Fibroblast of lung (primary cell): ENCODE measurements at regions not wholly inside any gene's neighbourhood (a gene's known extent, or its start where the extent isn't known, plus 50 kb on each side); places are given as distances from the start of the nearest gene placed in this dataset.

ENCODE experiments used
- DNase-seq, 2 donors: peaks; one replicate each; pipeline versions ENCODE4 v3.0.0 to v3.0.0-alpha.2; 2010; ENCODE audit warnings: low read depth in 2 of 2
- H2AFZ ChIP-seq: 2 replicates; pipeline ENCODE4 v1.5.1; 2012; ENCODE audit warnings: low read length, control low read depth, inconsistent platforms
- H3K27ac ChIP-seq: 2 replicates; pipeline ENCODE4 v1.5.1; 2011; ENCODE audit warnings: low read length, control low read depth; ENCODE audit not compliant: insufficient read depth
- H3K27me3 ChIP-seq: 2 replicates; pipeline ENCODE4 v1.5.1; 2011; ENCODE audit warnings: mild to moderate bottlenecking, low read length; ENCODE audit not compliant: control insufficient read depth, insufficient read depth
- H3K36me3 ChIP-seq: 2 replicates; pipeline ENCODE4 v1.5.1; 2011; ENCODE audit warnings: low read length; ENCODE audit not compliant: control insufficient read depth, insufficient read depth
- H3K4me1 ChIP-seq: 2 replicates; pipeline ENCODE4 v1.5.1; 2011; ENCODE audit warnings: low read length; ENCODE audit not compliant: control insufficient read depth, insufficient read depth; ENCODE audit errors: extremely low read depth
- H3K4me2 ChIP-seq: 2 replicates; pipeline ENCODE4 v1.5.1; 2011; ENCODE audit warnings: low read length, control low read depth; ENCODE audit not compliant: insufficient read depth; ENCODE audit errors: extremely low read depth
- H3K4me3 ChIP-seq, 4 experiments: fragments of 200-600 bp in 1 of 4; sonication (generic) in 1 of 4; replicated peaks in 1 of 4; 2 replicates each; pipeline ENCODE4 v1.5.1; 2011 to 2016; ENCODE audit warnings: low read length in 4 of 4, low read depth in 3 of 4, mild to moderate bottlenecking in 3 of 4, control low read depth in 2 of 4, inconsistent platforms in 1 of 4, mixed read lengths in 1 of 4; ENCODE audit not compliant: insufficient read depth in 1 of 4; ENCODE audit errors: control extremely low read depth in 1 of 4
- H3K79me2 ChIP-seq: 2 replicates; pipeline ENCODE4 v1.5.1; 2012; ENCODE audit warnings: mild to moderate bottlenecking, low read length, inconsistent platforms; ENCODE audit not compliant: control insufficient read depth, insufficient read depth
- H3K9ac ChIP-seq: 2 replicates; pipeline ENCODE4 v1.5.1; 2011; ENCODE audit warnings: mild to moderate bottlenecking, low read length, control low read depth; ENCODE audit not compliant: insufficient read depth
- H3K9me3 ChIP-seq: 2 replicates; pipeline ENCODE4 v1.5.1; 2012; ENCODE audit warnings: low read depth, low read length; ENCODE audit not compliant: control insufficient read depth, insufficient read depth
- H4K20me1 ChIP-seq: 2 replicates; pipeline ENCODE4 v1.5.1; 2011; ENCODE audit warnings: low read length; ENCODE audit not compliant: control insufficient read depth, insufficient read depth; ENCODE audit errors: extremely low read depth
- EZH2 ChIP-seq: IDR thresholded peaks from 2 replicates; pipeline ENCODE4 v1.5.1; 2012; ENCODE audit warnings: low read length, control low read depth, mild to moderate bottlenecking; ENCODE audit errors: missing control alignments
- TF ChIP-seq, protein P1 (sequence below), 2 donors: IDR thresholded peaks in 1 of 2; conservative IDR thresholded peaks in 1 of 2; 1 replicate in 1 of 2; 2 replicates in 1 of 2; pipeline ENCODE4 v1.5.1; 2011 to 2012; ENCODE audit warnings: low read length in 2 of 2, control low read depth in 1 of 2, inconsistent platforms in 1 of 2, low read depth in 1 of 2, mild to moderate bottlenecking in 1 of 2

- Histone ChIP-seq H3K36me3 (no peaks in the 10 kb centered on the region), H3K27me3 (no peaks in the 10 kb centered on the region), H4K20me1 (no peaks in the 10 kb centered on the region), H3K9me3 (no peaks in the 10 kb centered on the region), H3K4me2 (peak overlapping the region; percentile 3), H3K4me3 (no peak overlapping the region), H2AFZ (no peak overlapping the region), H3K9ac (no peak overlapping the region), H3K27ac (no peak overlapping the region), H3K4me1 (no peaks in the 10 kb centered on the region), H3K79me2 (no peaks in the 10 kb centered on the region)
- peak; percentile 90 to 96 for DNase-seq
- TF ChIP-seq EZH2 = no peak
- TF ChIP-seq, protein P1, sequence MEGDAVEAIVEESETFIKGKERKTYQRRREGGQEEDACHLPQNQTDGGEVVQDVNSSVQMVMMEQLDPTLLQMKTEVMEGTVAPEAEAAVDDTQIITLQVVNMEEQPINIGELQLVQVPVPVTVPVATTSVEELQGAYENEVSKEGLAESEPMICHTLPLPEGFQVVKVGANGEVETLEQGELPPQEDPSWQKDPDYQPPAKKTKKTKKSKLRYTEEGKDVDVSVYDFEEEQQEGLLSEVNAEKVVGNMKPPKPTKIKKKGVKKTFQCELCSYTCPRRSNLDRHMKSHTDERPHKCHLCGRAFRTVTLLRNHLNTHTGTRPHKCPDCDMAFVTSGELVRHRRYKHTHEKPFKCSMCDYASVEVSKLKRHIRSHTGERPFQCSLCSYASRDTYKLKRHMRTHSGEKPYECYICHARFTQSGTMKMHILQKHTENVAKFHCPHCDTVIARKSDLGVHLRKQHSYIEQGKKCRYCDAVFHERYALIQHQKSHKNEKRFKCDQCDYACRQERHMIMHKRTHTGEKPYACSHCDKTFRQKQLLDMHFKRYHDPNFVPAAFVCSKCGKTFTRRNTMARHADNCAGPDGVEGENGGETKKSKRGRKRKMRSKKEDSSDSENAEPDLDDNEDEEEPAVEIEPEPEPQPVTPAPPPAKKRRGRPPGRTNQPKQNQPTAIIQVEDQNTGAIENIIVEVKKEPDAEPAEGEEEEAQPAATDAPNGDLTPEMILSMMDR (conservative IDR thresholded peaks at IDR 0.05 in 1 of 2, IDR thresholded peaks at IDR 0.05 in 1 of 2; ENCODE audit: low read depth in 1 of 2, low read length in 2 of 2) = no peak
Observed at GRCh38 chr6:84522135-84522549, 242.3 kb downstream of the TBX18 start.

DNA sequence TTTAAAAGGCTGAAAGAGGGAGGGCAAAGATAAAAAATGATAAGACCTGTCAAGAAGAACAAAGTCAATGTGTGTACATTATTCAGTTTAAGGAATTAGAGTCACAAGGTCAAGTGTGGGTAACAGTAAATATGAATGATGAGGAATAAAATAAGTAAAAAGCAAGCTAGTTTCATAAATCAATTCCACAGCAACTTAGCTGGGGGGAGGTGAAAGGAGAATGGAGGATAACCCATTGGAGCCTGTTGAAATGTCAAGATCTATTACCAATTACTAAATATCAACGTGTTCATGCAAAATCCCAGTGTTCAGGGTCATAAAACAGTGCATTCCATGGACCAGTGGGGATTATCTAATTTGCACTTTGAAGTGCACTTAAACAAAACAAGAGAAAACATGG, 242.9 kb downstream of the TBX18 start:
- peak in 1 of 2 donors; percentile 37 for DNase-seq
- no peaks in the 10 kb centered on the region for H3K4me1 ChIP-seq
- H3K9ac ChIP-seq = no peak overlapping the region
- no peaks in the 10 kb centered on the region for H3K79me2 ChIP-seq
- H3K27me3 ChIP-seq = no peaks in the 10 kb centered on the region
- no peak overlapping the region for H3K27ac ChIP-seq
- H4K20me1 ChIP-seq = no peaks in the 10 kb centered on the region
- H3K9me3 ChIP-seq = no peaks in the 10 kb centered on the region
- H3K4me3 ChIP-seq = no peak overlapping the region
- no peaks in the 10 kb centered on the region for H3K36me3 ChIP-seq
- H3K4me2 ChIP-seq = no peak overlapping the region
- TF ChIP-seq, protein P1 (conservative IDR thresholded peaks at IDR 0.05 in 1 of 2, IDR thresholded peaks at IDR 0.05 in 1 of 2; ENCODE audit: low read depth in 1 of 2, low read length in 2 of 2) = no peak
- no peak overlapping the region for H2AFZ ChIP-seq

GRCh38 chr6:84517741-84518530, 246.5 kb downstream of the TBX18 start:
- no peaks in the 10 kb centered on the region for H3K36me3 ChIP-seq
- TF ChIP-seq EZH2 = no peak
- TF ChIP-seq, protein P1 (conservative IDR thresholded peaks at IDR 0.05 in 1 of 2, IDR thresholded peaks at IDR 0.05 in 1 of 2; ENCODE audit: low read depth in 1 of 2, low read length in 2 of 2) = no peak

More at GRCh38 chr6:84517741-84518530, 246.5 kb downstream of the TBX18 start:
- H3K27ac ChIP-seq = no peak overlapping the region
- H2AFZ ChIP-seq = no peak overlapping the region
- H3K9ac ChIP-seq = no peak overlapping the region
- no peaks in the 10 kb centered on the region for H3K4me1 ChIP-seq
- H3K79me2 ChIP-seq = no peaks in the 10 kb centered on the region
- H3K4me3 ChIP-seq = no peak overlapping the region
- DNase-seq = peak in 1 of 2 donors; percentile 4
- H3K4me2 ChIP-seq = no peak overlapping the region
- no peaks in the 10 kb centered on the region for H3K9me3 ChIP-seq
- H4K20me1 ChIP-seq = no peaks in the 10 kb centered on the region
- no peaks in the 10 kb centered on the region for H3K27me3 ChIP-seq
